SU-DHL-6 (cell line): ENCODE measurements at regions not wholly inside any gene's neighbourhood (a gene's known extent, or its start where the extent isn't known, plus 50 kb on each side); places are given as distances from the start of the nearest gene placed in this dataset.

ENCODE experiments used
- H2AFZ ChIP-seq: fragments of 200-600 bp; sonication (generic); 2 replicates; pipeline ENCODE4 v1.6.1; 2014; ENCODE audit warnings: low read depth, mild to moderate bottlenecking, moderate library complexity, mixed read lengths, antibody characterized with exemption, low read length; ENCODE audit not compliant: severe bottlenecking
- H3F3A ChIP-seq: fragments of 200-600 bp; shearing (Covaris generic); 2 replicates; pipeline ENCODE4 v1.6.0; 2016; ENCODE audit warnings: antibody characterized with exemption, mild to moderate bottlenecking; ENCODE audit not compliant: insufficient read depth
- H3K27ac ChIP-seq: fragments of 200-600 bp; sonication (generic); 2 replicates; pipeline ENCODE4 v1.5.1; 2016; ENCODE audit warnings: low read depth, mild to moderate bottlenecking, low read length, moderate library complexity, mixed read lengths
- H3K27me3 ChIP-seq: fragments of 200-600 bp; sonication (generic), shearing (Covaris generic); 2 replicates; pipeline ENCODE4 v1.6.0; 2014; ENCODE audit warnings: mild to moderate bottlenecking, low read length
- H3K36me3 ChIP-seq: fragments of 200-600 bp; sonication (generic); 2 replicates; pipeline ENCODE4 v1.6.1; 2014; ENCODE audit warnings: mild to moderate bottlenecking, low read length, mixed read lengths
- H3K4me2 ChIP-seq: fragments of 300-600, 200-600 bp; shearing (Covaris generic), sonication (generic); 2 replicates; pipeline ENCODE4 v1.6.0; 2014; ENCODE audit warnings: low read length, low read depth, mild to moderate bottlenecking; ENCODE audit not compliant: poor library complexity, severe bottlenecking
- H3K4me3 ChIP-seq: fragments of 200-600 bp; sonication (generic); 2 replicates; pipeline ENCODE4 v1.5.1; 2014; ENCODE audit warnings: antibody characterized with exemption, low read length, mild to moderate bottlenecking, mixed read lengths; ENCODE audit not compliant: insufficient read depth, poor library complexity, severe bottlenecking
- H3K79me2 ChIP-seq: fragments of 200-600 bp; sonication (generic); 2 replicates; pipeline ENCODE4 v1.6.1; 2014; ENCODE audit warnings: mild to moderate bottlenecking, low read length, moderate library complexity; ENCODE audit not compliant: insufficient read depth
- H3K9ac ChIP-seq: fragments of 200-600 bp; sonication (generic); 2 replicates; pipeline ENCODE4 v1.7.0; 2014; ENCODE audit warnings: mild to moderate bottlenecking, low read length
- H3K9me2 ChIP-seq: fragments of 200-600 bp; sonication (generic); replicated peaks from 2 replicates; pipeline ENCODE4 v1.6.1; 2014; ENCODE audit warnings: low read length; ENCODE audit not compliant: insufficient read depth
- H3K9me3 ChIP-seq: fragments of 200-600 bp; sonication (generic); 2 replicates; pipeline ENCODE4 v1.6.1; 2014; ENCODE audit warnings: low read length, mixed read lengths; ENCODE audit not compliant: insufficient read depth
- H4K20me1 ChIP-seq: fragments of 200-600 bp; sonication (generic); 2 replicates; pipeline ENCODE4 v1.6.1; 2014; ENCODE audit warnings: low read depth, mild to moderate bottlenecking, antibody characterized with exemption, low read length, moderate library complexity, mixed read lengths
- EZH2phosphoT487 ChIP-seq: fragments of 200-600 bp; sonication (generic), shearing (Covaris generic); conservative IDR thresholded peaks from 2 replicates; pipeline ENCODE4 v1.6.1; 2018; ENCODE audit warnings: mild to moderate bottlenecking, antibody characterized with exemption, low read length, moderate library complexity, mixed read lengths
- TF ChIP-seq, protein P1 (sequence below): fragments of 200-600 bp; sonication (generic); IDR thresholded peaks from one replicate; pipeline ENCODE4 v1.5.1; 2017; ENCODE audit warnings: antibody characterized with exemption, mild to moderate bottlenecking, low read length, moderate library complexity; ENCODE audit not compliant: insufficient read depth, poor library complexity, severe bottlenecking

GRCh38 chr10:131574363-131574706 is 262.8 kb upstream of the TCERG1L start:
- H3K9me3 ChIP-seq = no peaks in the 10 kb centered on the region
- H3K9ac ChIP-seq = no peak overlapping the region
- no peaks in the 10 kb centered on the region for H3K79me2 ChIP-seq
- no peaks in the 10 kb centered on the region for H3K36me3 ChIP-seq
- TF ChIP-seq EZH2phosphoT487 = no peak
- TF ChIP-seq, protein P1, sequence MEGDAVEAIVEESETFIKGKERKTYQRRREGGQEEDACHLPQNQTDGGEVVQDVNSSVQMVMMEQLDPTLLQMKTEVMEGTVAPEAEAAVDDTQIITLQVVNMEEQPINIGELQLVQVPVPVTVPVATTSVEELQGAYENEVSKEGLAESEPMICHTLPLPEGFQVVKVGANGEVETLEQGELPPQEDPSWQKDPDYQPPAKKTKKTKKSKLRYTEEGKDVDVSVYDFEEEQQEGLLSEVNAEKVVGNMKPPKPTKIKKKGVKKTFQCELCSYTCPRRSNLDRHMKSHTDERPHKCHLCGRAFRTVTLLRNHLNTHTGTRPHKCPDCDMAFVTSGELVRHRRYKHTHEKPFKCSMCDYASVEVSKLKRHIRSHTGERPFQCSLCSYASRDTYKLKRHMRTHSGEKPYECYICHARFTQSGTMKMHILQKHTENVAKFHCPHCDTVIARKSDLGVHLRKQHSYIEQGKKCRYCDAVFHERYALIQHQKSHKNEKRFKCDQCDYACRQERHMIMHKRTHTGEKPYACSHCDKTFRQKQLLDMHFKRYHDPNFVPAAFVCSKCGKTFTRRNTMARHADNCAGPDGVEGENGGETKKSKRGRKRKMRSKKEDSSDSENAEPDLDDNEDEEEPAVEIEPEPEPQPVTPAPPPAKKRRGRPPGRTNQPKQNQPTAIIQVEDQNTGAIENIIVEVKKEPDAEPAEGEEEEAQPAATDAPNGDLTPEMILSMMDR = no peak
- no peaks in the 10 kb centered on the region for H4K20me1 ChIP-seq
- H3K9me2 ChIP-seq = no peaks in the 10 kb centered on the region
- no peaks in the 10 kb centered on the region for H3K27me3 ChIP-seq
- H3F3A ChIP-seq = no peaks in the 10 kb centered on the region
- H3K4me3 ChIP-seq = no peak overlapping the region
- no peak overlapping the region for H3K4me2 ChIP-seq
- H2AFZ ChIP-seq = no peak overlapping the region
- H3K27ac ChIP-seq = no peak overlapping the region

DNA sequence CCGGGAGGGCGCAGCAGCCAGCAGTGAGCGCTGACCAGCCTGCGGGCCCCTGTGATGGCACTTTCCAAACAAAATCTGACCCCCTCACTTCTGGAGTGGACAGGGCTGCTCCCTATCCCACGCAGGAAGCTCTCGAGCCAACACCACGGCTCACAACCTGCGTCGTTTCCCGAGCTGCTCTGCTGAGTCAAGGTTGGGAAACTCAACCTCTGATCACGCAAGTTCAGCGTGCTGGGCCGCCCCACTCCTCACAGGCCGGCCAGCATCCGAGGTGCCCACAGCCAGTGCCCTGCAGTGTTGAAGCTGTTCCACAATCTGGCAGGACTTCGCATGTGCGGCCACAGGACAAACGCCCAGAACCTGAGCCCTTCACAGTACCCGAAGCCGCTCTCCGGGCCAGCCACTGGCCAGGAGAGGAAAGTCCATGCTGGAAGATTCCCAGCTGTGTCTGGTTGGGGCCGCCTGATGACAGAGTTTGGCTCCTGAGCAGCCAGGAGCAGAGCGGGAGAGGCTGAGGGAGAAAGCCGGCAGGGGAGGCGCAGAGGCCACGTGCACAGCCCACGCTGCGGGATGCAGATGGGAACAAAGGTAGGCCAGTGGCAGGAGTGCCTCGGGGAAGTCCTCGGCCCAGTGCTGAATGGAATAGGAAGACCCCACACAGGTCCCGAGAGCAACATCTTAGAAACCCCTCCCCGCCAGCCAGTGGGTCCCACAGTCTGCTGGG is 263.3 kb upstream of the TCERG1L start:
- H3K4me3 ChIP-seq = no peak overlapping the region

DNA sequence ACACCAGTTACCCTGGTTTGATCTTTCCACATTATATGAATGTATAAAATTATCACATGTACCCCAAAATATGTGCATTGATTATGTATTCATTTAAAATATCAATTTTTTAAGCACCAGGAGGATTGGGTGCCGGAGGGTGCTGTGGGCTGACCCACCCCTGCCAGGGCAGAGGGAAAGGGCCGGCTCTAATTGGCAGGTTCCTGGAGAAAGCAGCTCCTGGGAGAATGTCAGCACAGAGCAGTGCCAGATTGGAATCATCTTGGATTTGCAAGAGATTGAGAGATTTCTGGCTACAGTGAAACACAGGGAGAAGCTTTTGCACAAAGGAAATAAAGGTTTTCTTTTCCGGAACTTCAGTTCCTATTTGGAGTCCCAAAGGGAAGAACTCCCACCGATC is 264.4 kb upstream of the TCERG1L start:
- H3F3A ChIP-seq = no peaks in the 10 kb centered on the region
- no peak overlapping the region for H3K9ac ChIP-seq
- no peaks in the 10 kb centered on the region for H3K36me3 ChIP-seq
- H3K9me2 ChIP-seq = no peaks in the 10 kb centered on the region
- no peak overlapping the region for H3K27ac ChIP-seq
- no peaks in the 10 kb centered on the region for H4K20me1 ChIP-seq
- no peaks in the 10 kb centered on the region for H3K9me3 ChIP-seq
- H2AFZ ChIP-seq = no peak overlapping the region
- TF ChIP-seq, protein P1 = no peak
- TF ChIP-seq EZH2phosphoT487 = no peak
- no peaks in the 10 kb centered on the region for H3K27me3 ChIP-seq
- H3K4me2 ChIP-seq = no peak overlapping the region
- H3K4me3 ChIP-seq = no peak overlapping the region
- no peaks in the 10 kb centered on the region for H3K79me2 ChIP-seq

More for the DNA sequence above, 263.3 kb upstream of the TCERG1L start:
- Histone ChIP-seq H3K4me2 (no peak overlapping the region), H3K9me2 (no peaks in the 10 kb centered on the region), H3K9ac (no peak overlapping the region), H3K79me2 (no peaks in the 10 kb centered on the region), H3K27ac (no peak overlapping the region), H3K9me3 (no peaks in the 10 kb centered on the region), H3K36me3 (no peaks in the 10 kb centered on the region), H3K27me3 (no peaks in the 10 kb centered on the region), H2AFZ (no peak overlapping the region), H3F3A (no peaks in the 10 kb centered on the region), H4K20me1 (no peaks in the 10 kb centered on the region)
- TF ChIP-seq, protein P1 = no peak
- TF ChIP-seq EZH2phosphoT487 = no peak
